Glutamatergic neuron (in vitro differentiated cells): ENCODE measurements at regions not wholly inside any gene's neighbourhood (a gene's known extent, or its start where the extent isn't known, plus 50 kb on each side); places are given as distances from the start of the nearest gene placed in this dataset.

Source experiments
- DNase-seq: peaks from one replicate; pipeline ENCODE4 v3.0.0; 2022
- H3K27ac Mint-ChIP-seq: one replicate; pipeline ENCODE4 v1.8.0; 2020; ENCODE audit warnings: mild to moderate bottlenecking, mixed read lengths, inconsistent platforms; ENCODE audit not compliant: unreplicated experiment
- H3K27me3 Mint-ChIP-seq: one replicate; pipeline ENCODE4 v1.8.0; 2020; ENCODE audit warnings: mild to moderate bottlenecking, moderate library complexity, mixed read lengths, inconsistent platforms; ENCODE audit not compliant: unreplicated experiment
- H3K36me3 Mint-ChIP-seq: one replicate; pipeline ENCODE4 v1.8.0; 2020; ENCODE audit warnings: mild to moderate bottlenecking, mixed read lengths, inconsistent platforms; ENCODE audit not compliant: unreplicated experiment
- H3K4me1 Mint-ChIP-seq: one replicate; pipeline ENCODE4 v1.8.0; 2020; ENCODE audit warnings: mild to moderate bottlenecking, low read depth, mixed read lengths, inconsistent platforms; ENCODE audit not compliant: unreplicated experiment
- H3K4me3 Mint-ChIP-seq: one replicate; pipeline ENCODE4 v1.8.0; 2020; ENCODE audit warnings: mild to moderate bottlenecking, mixed read lengths, inconsistent platforms; ENCODE audit not compliant: unreplicated experiment
- H3K9me3 Mint-ChIP-seq: one replicate; pipeline ENCODE4 v1.8.0; 2020; ENCODE audit warnings: mild to moderate bottlenecking, moderate library complexity, mixed read lengths, inconsistent platforms; ENCODE audit not compliant: unreplicated experiment
- CTCF ChIP-seq: fragments of 200-600 bp; sonication (generic); IDR thresholded peaks from one replicate; pipeline ENCODE4 v1.5.0; 2021; ENCODE audit not compliant: partially characterized antibody, unreplicated experiment

GRCh38 chr13:67437244-67437643 lies 207.1 kb upstream of the PCDH9 start:
- Mint-ChIP-seq H3K4me3 (no peak overlapping the region), H3K9me3 (no peaks in the 10 kb centered on the region), H3K27me3 (no peaks in the 10 kb centered on the region), H3K27ac (no peak overlapping the region), H3K4me1 (no peaks in the 10 kb centered on the region), H3K36me3 (no peaks in the 10 kb centered on the region)
- DNase-seq: no peak
- no peak for TF ChIP-seq CTCF

GRCh38 chr13:67421475-67421874 lies 191.3 kb upstream of the PCDH9 start:
- H3K27ac Mint-ChIP-seq: no peak overlapping the region
- TF ChIP-seq CTCF: no peak
- no peaks in the 10 kb centered on the region for H3K36me3 Mint-ChIP-seq
- no peak for DNase-seq
- no peaks in the 10 kb centered on the region for H3K27me3 Mint-ChIP-seq
- H3K4me3 Mint-ChIP-seq: no peak overlapping the region
- H3K4me1 Mint-ChIP-seq: peaks cover 2% of the 10 kb centered on the region
- no peaks in the 10 kb centered on the region for H3K9me3 Mint-ChIP-seq

GRCh38 chr13:67416047-67416925 lies 186.2 kb upstream of the PCDH9 start:
- peak; percentile 83 for DNase-seq
- no peaks in the 10 kb centered on the region for H3K9me3 Mint-ChIP-seq
- peak; percentile 82 for TF ChIP-seq CTCF
- no peak overlapping the region for H3K4me3 Mint-ChIP-seq
- H3K36me3 Mint-ChIP-seq: no peaks in the 10 kb centered on the region
- peaks cover 4% of the 10 kb centered on the region for H3K4me1 Mint-ChIP-seq
- H3K27me3 Mint-ChIP-seq: no peaks in the 10 kb centered on the region
- H3K27ac Mint-ChIP-seq: no peak overlapping the region

- H3K27ac Mint-ChIP-seq: no peak overlapping the region
- no peaks in the 10 kb centered on the region for H3K9me3 Mint-ChIP-seq
- no peak overlapping the region for H3K4me3 Mint-ChIP-seq
- no peak for DNase-seq
- no peaks in the 10 kb centered on the region for H3K36me3 Mint-ChIP-seq
- H3K4me1 Mint-ChIP-seq: peaks cover 10% of the 10 kb centered on the region
- TF ChIP-seq CTCF: no peak
- H3K27me3 Mint-ChIP-seq: no peaks in the 10 kb centered on the region
Measured at GRCh38 chr13:67410645-67411044, 180.5 kb upstream of the PCDH9 start.

- no peaks in the 10 kb centered on the region for H3K9me3 Mint-ChIP-seq
- no peak for DNase-seq
- no peak overlapping the region for H3K27ac Mint-ChIP-seq
- H3K4me3 Mint-ChIP-seq: no peak overlapping the region
- TF ChIP-seq CTCF: no peak
- H3K4me1 Mint-ChIP-seq: peaks cover 10% of the 10 kb centered on the region
- no peaks in the 10 kb centered on the region for H3K36me3 Mint-ChIP-seq
- no peaks in the 10 kb centered on the region for H3K27me3 Mint-ChIP-seq
Measured at GRCh38 chr13:67408798-67409197, 178.7 kb upstream of the PCDH9 start.
